ENCODE measurements at regions not wholly inside any gene's neighbourhood (a gene's known extent, or its start where the extent isn't known, plus 50 kb on each side); places are given as distances from the start of the nearest gene placed in this dataset.

- H3K4me1 ChIP-seq (ENCODE audit: control insufficient read depth, insufficient read depth, low read length) = no peaks in the 10 kb centered on the region
- no peak for DNase-seq (ENCODE audit: low read depth, low spot score)
- no peaks in the 10 kb centered on the region for H3K27me3 ChIP-seq (ENCODE audit: control insufficient read depth, insufficient read depth, low read length)
- no peak overlapping the region for H3K4me3 ChIP-seq (ENCODE audit: low read length)
- no peaks in the 10 kb centered on the region for H3K9me3 ChIP-seq (ENCODE audit: control insufficient read depth, insufficient read depth, low read length)
- WGBS (ENCODE audit: insufficient coverage, insufficient read length) = no CpG with 5 or more reads among the region's 3 CpGs
- H3K27ac ChIP-seq (ENCODE audit: low read length) = no peak overlapping the region
- no peaks in the 10 kb centered on the region for H3K36me3 ChIP-seq (ENCODE audit: control insufficient read depth, insufficient read depth, low read length)
Observed at GRCh38 chr4:111718763-111719559, 426.3 kb upstream of the FAM241A start.

- Histone ChIP-seq H3K27ac (ENCODE audit: low read length) (no peak overlapping the region), H3K27me3 (ENCODE audit: control insufficient read depth, insufficient read depth, low read length) (no peaks in the 10 kb centered on the region), H3K4me3 (ENCODE audit: low read length) (no peak overlapping the region), H3K4me1 (ENCODE audit: control insufficient read depth, insufficient read depth, low read length) (no peaks in the 10 kb centered on the region), H3K36me3 (ENCODE audit: control insufficient read depth, insufficient read depth, low read length) (no peaks in the 10 kb centered on the region), H3K9me3 (ENCODE audit: control insufficient read depth, insufficient read depth, low read length) (no peaks in the 10 kb centered on the region)
- no peak for DNase-seq (ENCODE audit: low read depth, low spot score)
- no CpG with 5 or more reads among the region's 4 CpGs for WGBS (ENCODE audit: insufficient coverage, insufficient read length)
Observed at GRCh38 chr4:111720866-111721265, 424.4 kb upstream of the FAM241A start.

GRCh38 chr4:111722213-111722720 lies 423.0 kb upstream of the FAM241A start:
- no peak overlapping the region for H3K27ac ChIP-seq (ENCODE audit: low read length)
- H3K27me3 ChIP-seq (ENCODE audit: control insufficient read depth, insufficient read depth, low read length) = no peaks in the 10 kb centered on the region
- H3K4me3 ChIP-seq (ENCODE audit: low read length) = no peak overlapping the region
- DNase-seq (ENCODE audit: low read depth, low spot score) = no peak
- no peaks in the 10 kb centered on the region for H3K9me3 ChIP-seq (ENCODE audit: control insufficient read depth, insufficient read depth, low read length)
- no peaks in the 10 kb centered on the region for H3K36me3 ChIP-seq (ENCODE audit: control insufficient read depth, insufficient read depth, low read length)
- WGBS (ENCODE audit: insufficient coverage, insufficient read length) = no CpG with 5 or more reads among the region's 2 CpGs
- H3K4me1 ChIP-seq (ENCODE audit: control insufficient read depth, insufficient read depth, low read length) = no peaks in the 10 kb centered on the region

DNA sequence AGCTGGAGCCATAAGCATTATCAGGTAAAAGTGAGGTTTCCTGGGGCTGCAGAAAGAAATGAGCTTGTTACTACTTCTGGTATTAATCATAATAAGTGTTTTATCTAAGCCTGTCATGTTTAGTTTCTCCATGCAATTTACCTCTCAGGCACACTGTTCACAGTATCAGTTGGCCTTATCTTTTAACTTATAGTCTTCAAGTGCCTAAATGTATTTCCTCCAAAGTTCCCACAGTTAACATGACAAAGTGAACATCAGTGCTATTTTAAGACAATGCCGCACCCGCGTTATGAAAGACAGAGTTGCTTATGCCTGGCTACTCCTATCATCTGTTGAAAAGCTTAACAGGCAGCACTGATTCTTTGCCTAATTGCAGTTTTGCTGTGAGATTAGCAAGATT lies 408.7 kb upstream of the FAM241A start:
- H3K4me1 ChIP-seq (ENCODE audit: control insufficient read depth, insufficient read depth, low read length) = no peaks in the 10 kb centered on the region
- WGBS (ENCODE audit: insufficient coverage, insufficient read length) = no CpG with 5 or more reads among the region's 3 CpGs
- DNase-seq (ENCODE audit: low read depth, low spot score) = no peak
- no peaks in the 10 kb centered on the region for H3K27me3 ChIP-seq (ENCODE audit: control insufficient read depth, insufficient read depth, low read length)
- H3K4me3 ChIP-seq (ENCODE audit: low read length) = no peak overlapping the region
- no peak overlapping the region for H3K27ac ChIP-seq (ENCODE audit: low read length)
- H3K9me3 ChIP-seq (ENCODE audit: control insufficient read depth, insufficient read depth, low read length) = no peaks in the 10 kb centered on the region
- H3K36me3 ChIP-seq (ENCODE audit: control insufficient read depth, insufficient read depth, low read length) = no peaks in the 10 kb centered on the region

- no peak for DNase-seq (ENCODE audit: low read depth, low spot score)
Observed at GRCh38 chr4:111744847-111745246, 400.4 kb upstream of the FAM241A start.

GRCh38 chr4:111748157-111748556 lies 397.1 kb upstream of the FAM241A start:
- Histone ChIP-seq H3K27me3 (ENCODE audit: control insufficient read depth, insufficient read depth, low read length) (no peaks in the 10 kb centered on the region), H3K27ac (ENCODE audit: low read length) (no peak overlapping the region), H3K4me1 (ENCODE audit: control insufficient read depth, insufficient read depth, low read length) (peaks cover 2% of the 10 kb centered on the region; the same call in 1 of the 2 replicates), H3K9me3 (ENCODE audit: control insufficient read depth, insufficient read depth, low read length) (no peaks in the 10 kb centered on the region), H3K4me3 (ENCODE audit: low read length) (no peak overlapping the region), H3K36me3 (ENCODE audit: control insufficient read depth, insufficient read depth, low read length) (no peaks in the 10 kb centered on the region)
- peak; percentile 1 for DNase-seq (ENCODE audit: low read depth, low spot score)
- WGBS (ENCODE audit: insufficient coverage, insufficient read length) = no CpG with 5 or more reads among the region's 3 CpGs

More at GRCh38 chr4:111744847-111745246, 400.4 kb upstream of the FAM241A start:
- no peaks in the 10 kb centered on the region for H3K9me3 ChIP-seq (ENCODE audit: control insufficient read depth, insufficient read depth, low read length)
- H3K27me3 ChIP-seq (ENCODE audit: control insufficient read depth, insufficient read depth, low read length) = no peaks in the 10 kb centered on the region
- no peaks in the 10 kb centered on the region for H3K36me3 ChIP-seq (ENCODE audit: control insufficient read depth, insufficient read depth, low read length)
- H3K27ac ChIP-seq (ENCODE audit: low read length) = no peak overlapping the region
- no peak overlapping the region for H3K4me3 ChIP-seq (ENCODE audit: low read length)
- WGBS (ENCODE audit: insufficient coverage, insufficient read length) = no CpG with 5 or more reads among the region's 3 CpGs
- no peaks in the 10 kb centered on the region for H3K4me1 ChIP-seq (ENCODE audit: control insufficient read depth, insufficient read depth, low read length)

DNA sequence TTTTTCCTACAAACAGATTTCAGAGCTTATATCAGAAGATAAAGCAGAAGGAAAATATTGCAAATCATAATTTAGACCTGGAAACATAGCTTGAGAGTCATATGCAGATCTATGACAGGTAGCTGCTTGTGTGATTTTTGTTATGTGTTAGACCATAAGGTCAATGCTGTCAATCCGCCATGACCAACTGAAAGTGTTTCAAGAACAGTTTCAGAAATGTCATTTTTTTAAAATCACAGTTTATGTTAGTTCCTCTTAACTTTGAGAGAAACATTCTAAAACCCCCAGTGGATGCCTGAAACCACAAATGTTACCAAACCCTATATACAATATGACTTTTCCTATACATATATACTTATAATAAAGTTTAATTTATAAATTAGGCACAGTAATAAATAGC lies 391.3 kb upstream of the FAM241A start:
- no CpG with 5 or more reads among the region's 1 CpG for WGBS (ENCODE audit: insufficient coverage, insufficient read length)
- H3K4me3 ChIP-seq (ENCODE audit: low read length) = no peak overlapping the region
- H3K9me3 ChIP-seq (ENCODE audit: control insufficient read depth, insufficient read depth, low read length) = no peaks in the 10 kb centered on the region
- H3K27me3 ChIP-seq (ENCODE audit: control insufficient read depth, insufficient read depth, low read length) = no peaks in the 10 kb centered on the region
- no peaks in the 10 kb centered on the region for H3K36me3 ChIP-seq (ENCODE audit: control insufficient read depth, insufficient read depth, low read length)
- DNase-seq (ENCODE audit: low read depth, low spot score) = no peak
- H3K27ac ChIP-seq (ENCODE audit: low read length) = no peak overlapping the region
- H3K4me1 ChIP-seq (ENCODE audit: control insufficient read depth, insufficient read depth, low read length) = peaks cover 2% of the 10 kb centered on the region; the same call in 1 of the 2 replicates

GRCh38 chr4:111755571-111755970 lies 389.7 kb upstream of the FAM241A start:
- no peak overlapping the region for H3K4me3 ChIP-seq (ENCODE audit: low read length)

DNA sequence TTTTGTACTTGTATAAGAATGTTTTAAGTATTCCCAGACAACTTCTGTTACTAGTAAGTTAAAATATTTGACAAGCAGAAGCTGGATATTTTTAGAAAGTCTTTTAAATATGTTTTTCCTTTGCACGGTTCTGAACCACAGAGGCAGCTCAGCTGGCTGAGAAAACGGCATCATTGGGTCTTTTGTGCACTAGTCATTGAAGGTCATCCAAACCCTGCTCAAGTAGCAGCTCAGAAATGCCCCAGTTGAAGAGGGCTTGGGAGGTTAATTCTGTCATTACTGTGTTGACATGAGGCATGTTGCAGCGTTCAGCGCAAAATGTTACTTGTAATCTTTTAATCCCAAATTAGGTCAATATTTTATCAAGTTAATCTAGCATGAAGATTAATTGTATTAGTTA lies 383.7 kb upstream of the FAM241A start:
- H3K4me3 ChIP-seq (ENCODE audit: low read length) = no peak overlapping the region
- H3K9me3 ChIP-seq (ENCODE audit: control insufficient read depth, insufficient read depth, low read length) = no peaks in the 10 kb centered on the region
- H3K27ac ChIP-seq (ENCODE audit: low read length) = no peak overlapping the region
- H3K36me3 ChIP-seq (ENCODE audit: control insufficient read depth, insufficient read depth, low read length) = no peaks in the 10 kb centered on the region
- no peak for DNase-seq (ENCODE audit: low read depth, low spot score)
- no peaks in the 10 kb centered on the region for H3K4me1 ChIP-seq (ENCODE audit: control insufficient read depth, insufficient read depth, low read length)
- WGBS (ENCODE audit: insufficient coverage, insufficient read length) = no CpG with 5 or more reads among the region's 4 CpGs
- H3K27me3 ChIP-seq (ENCODE audit: control insufficient read depth, insufficient read depth, low read length) = no peaks in the 10 kb centered on the region

More at GRCh38 chr4:111755571-111755970, 389.7 kb upstream of the FAM241A start:
- no peak for DNase-seq (ENCODE audit: low read depth, low spot score)
- no peak overlapping the region for H3K27ac ChIP-seq (ENCODE audit: low read length)
- H3K27me3 ChIP-seq (ENCODE audit: control insufficient read depth, insufficient read depth, low read length) = no peaks in the 10 kb centered on the region
- H3K36me3 ChIP-seq (ENCODE audit: control insufficient read depth, insufficient read depth, low read length) = no peaks in the 10 kb centered on the region
- WGBS (ENCODE audit: insufficient coverage, insufficient read length) = no CpG with 5 or more reads among the region's 10 CpGs
- no peaks in the 10 kb centered on the region for H3K9me3 ChIP-seq (ENCODE audit: control insufficient read depth, insufficient read depth, low read length)
- H3K4me1 ChIP-seq (ENCODE audit: control insufficient read depth, insufficient read depth, low read length) = peaks cover 2% of the 10 kb centered on the region; the same call in 1 of the 2 replicates

GRCh38 chr4:111770514-111770913 lies 374.7 kb upstream of the FAM241A start:
- Histone ChIP-seq H3K27me3 (ENCODE audit: control insufficient read depth, insufficient read depth, low read length) (no peaks in the 10 kb centered on the region), H3K9me3 (ENCODE audit: control insufficient read depth, insufficient read depth, low read length) (no peaks in the 10 kb centered on the region), H3K4me3 (ENCODE audit: low read length) (no peak overlapping the region), H3K36me3 (ENCODE audit: control insufficient read depth, insufficient read depth, low read length) (no peaks in the 10 kb centered on the region), H3K27ac (ENCODE audit: low read length) (no peak overlapping the region), H3K4me1 (ENCODE audit: control insufficient read depth, insufficient read depth, low read length) (no peaks in the 10 kb centered on the region)
- DNase-seq (ENCODE audit: low read depth, low spot score) = no peak
- no CpG with 5 or more reads among the region's 8 CpGs for WGBS (ENCODE audit: insufficient coverage, insufficient read length)

- Histone ChIP-seq H3K4me1 (ENCODE audit: control insufficient read depth, insufficient read depth, low read length) (no peaks in the 10 kb centered on the region), H3K36me3 (ENCODE audit: control insufficient read depth, insufficient read depth, low read length) (no peaks in the 10 kb centered on the region), H3K4me3 (ENCODE audit: low read length) (no peak overlapping the region), H3K27ac (ENCODE audit: low read length) (no peak overlapping the region), H3K9me3 (ENCODE audit: control insufficient read depth, insufficient read depth, low read length) (no peaks in the 10 kb centered on the region), H3K27me3 (ENCODE audit: control insufficient read depth, insufficient read depth, low read length) (no peaks in the 10 kb centered on the region)
- WGBS (ENCODE audit: insufficient coverage, insufficient read length) = no CpG with 5 or more reads among the region's 3 CpGs
- DNase-seq (ENCODE audit: low read depth, low spot score) = no peak
Observed at GRCh38 chr4:111773858-111774257, 371.4 kb upstream of the FAM241A start.

Measured in iPS DF 6.9 (cell line).